ENCODE measurements at regions not wholly inside any gene's neighbourhood (a gene's known extent, or its start where the extent isn't known, plus 50 kb on each side); places are given as distances from the start of the nearest gene placed in this dataset.
A peak's percentile ranks its signal among the peaks of the same experiment; 100 is the strongest.
"Not testable (repeated sequence)": the region's sequence is repeated elsewhere in the genome, so short reads cannot be mapped to it uniquely, and the experiment has no call there.

DNA sequence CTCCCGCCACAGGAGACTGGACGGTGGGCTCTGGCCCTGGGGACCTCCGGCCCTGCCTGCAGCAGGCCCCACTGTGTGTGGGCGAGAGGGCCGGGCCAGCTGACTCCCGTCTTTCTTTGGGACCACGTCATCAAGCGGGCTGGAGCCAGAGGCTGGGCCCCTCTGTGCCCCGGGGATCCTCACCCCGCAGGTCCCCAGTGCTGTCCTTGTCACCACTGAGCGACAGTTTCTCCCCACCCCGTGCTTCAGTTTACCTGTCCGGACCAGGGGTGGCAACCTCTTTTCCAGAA, 181.9 kb upstream of the ZNF469 start:
- H2AFZ ChIP-seq (ENCODE audit: low read length), result no peak overlapping the region
- Mint-ChIP-seq H3K9me3 (peaks cover 0 to 3% of the 10 kb centered on the region in 2 experiments; a peak in 1 of 5 replicates), H3K36me3 (ENCODE audit: insufficient read depth in 1 of 3, low read depth in 3 of 3) (no peaks in the 10 kb centered on the region), H3K4me1 (no peaks in the 10 kb centered on the region), H3K27me3 (ENCODE audit: low read depth) (no peaks in the 10 kb centered on the region), H3K4me3 (no peak overlapping the region), H3K27ac (peak overlapping the region in 1 of 3 experiments; percentile 67; a peak in 1 of 7 replicates)
- H2BK5ac ChIP-seq (ENCODE audit: insufficient read length, low read length), result no peak overlapping the region
- H4K20me1 ChIP-seq (ENCODE audit: control insufficient read depth, insufficient read depth, insufficient read length), result no peaks in the 10 kb centered on the region
- no peak overlapping the region for H2AK5ac ChIP-seq (ENCODE audit: insufficient read length, low read length)
- H2BK12ac ChIP-seq (ENCODE audit: insufficient read length, low read depth, low read length), result no peak overlapping the region
- no peak overlapping the region for H3K4me2 ChIP-seq (ENCODE audit: insufficient read depth, insufficient read length, low read length)
- no peak overlapping the region for H2BK120ac ChIP-seq (ENCODE audit: low read depth, low read length, poor library complexity, severe bottlenecking)
- TF ChIP-seq, protein P1, sequence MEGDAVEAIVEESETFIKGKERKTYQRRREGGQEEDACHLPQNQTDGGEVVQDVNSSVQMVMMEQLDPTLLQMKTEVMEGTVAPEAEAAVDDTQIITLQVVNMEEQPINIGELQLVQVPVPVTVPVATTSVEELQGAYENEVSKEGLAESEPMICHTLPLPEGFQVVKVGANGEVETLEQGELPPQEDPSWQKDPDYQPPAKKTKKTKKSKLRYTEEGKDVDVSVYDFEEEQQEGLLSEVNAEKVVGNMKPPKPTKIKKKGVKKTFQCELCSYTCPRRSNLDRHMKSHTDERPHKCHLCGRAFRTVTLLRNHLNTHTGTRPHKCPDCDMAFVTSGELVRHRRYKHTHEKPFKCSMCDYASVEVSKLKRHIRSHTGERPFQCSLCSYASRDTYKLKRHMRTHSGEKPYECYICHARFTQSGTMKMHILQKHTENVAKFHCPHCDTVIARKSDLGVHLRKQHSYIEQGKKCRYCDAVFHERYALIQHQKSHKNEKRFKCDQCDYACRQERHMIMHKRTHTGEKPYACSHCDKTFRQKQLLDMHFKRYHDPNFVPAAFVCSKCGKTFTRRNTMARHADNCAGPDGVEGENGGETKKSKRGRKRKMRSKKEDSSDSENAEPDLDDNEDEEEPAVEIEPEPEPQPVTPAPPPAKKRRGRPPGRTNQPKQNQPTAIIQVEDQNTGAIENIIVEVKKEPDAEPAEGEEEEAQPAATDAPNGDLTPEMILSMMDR (conservative IDR thresholded peaks at IDR 0.05), result no peak
- no peak overlapping the region for H3T11ph ChIP-seq (ENCODE audit: low read length)
- H3K79me1 ChIP-seq (ENCODE audit: insufficient read depth, low read depth, low read length, poor library complexity, severe bottlenecking), result no peaks in the 10 kb centered on the region
- H3K79me2 ChIP-seq (ENCODE audit: insufficient read depth, low read length), result no peaks in the 10 kb centered on the region
- H3K56ac ChIP-seq (ENCODE audit: insufficient read length, low read depth, low read length), result no peak overlapping the region
- no peaks in the 10 kb centered on the region for H3K4me1 ChIP-seq (ENCODE audit: insufficient read depth, low read length)
- no peak for DNase-seq
- no peak overlapping the region for H2BK20ac ChIP-seq (ENCODE audit: low read depth, low read length, poor library complexity, severe bottlenecking)
- no peak overlapping the region for H4K91ac ChIP-seq (ENCODE audit: insufficient read length, low read depth, low read length)
- H3K18ac ChIP-seq (ENCODE audit: insufficient read length, low read depth, low read length), result no peak overlapping the region
- H3K9ac ChIP-seq (ENCODE audit: extremely low read depth, insufficient read length, low read length), result no peak overlapping the region
- H3K27me3 ChIP-seq (ENCODE audit: insufficient read depth, low read length), result no peaks in the 10 kb centered on the region
- no peak overlapping the region for H2BK15ac ChIP-seq (ENCODE audit: low read depth, low read length)
- no peaks in the 10 kb centered on the region for H3K23me2 ChIP-seq (ENCODE audit: insufficient read length, low read depth, low read length, poor library complexity, severe bottlenecking)
- H3K4ac ChIP-seq (ENCODE audit: low read depth, low read length), result no peak overlapping the region
- no peak overlapping the region for H3K23ac ChIP-seq (ENCODE audit: insufficient read length, low read depth, low read length)
- H4K5ac ChIP-seq (ENCODE audit: insufficient read length, low read depth, low read length), result no peak overlapping the region
- no peak overlapping the region for H3K14ac ChIP-seq (ENCODE audit: insufficient read depth, low read length)
- no peak overlapping the region for H3K27ac ChIP-seq (ENCODE audit: insufficient read length, low read depth, low read length)
- WGBS (ENCODE audit: extremely low coverage, insufficient read length, low lambda C conversion rate), result no CpG with 5 or more reads among the region's 13 CpGs
- H4K8ac ChIP-seq (replicated peaks; ENCODE audit: insufficient read length, low read depth, low read length), result no peak overlapping the region
- H3K9me3 ChIP-seq (ENCODE audit: control insufficient read depth, low read depth, low read length), result no peaks in the 10 kb centered on the region

DNA sequence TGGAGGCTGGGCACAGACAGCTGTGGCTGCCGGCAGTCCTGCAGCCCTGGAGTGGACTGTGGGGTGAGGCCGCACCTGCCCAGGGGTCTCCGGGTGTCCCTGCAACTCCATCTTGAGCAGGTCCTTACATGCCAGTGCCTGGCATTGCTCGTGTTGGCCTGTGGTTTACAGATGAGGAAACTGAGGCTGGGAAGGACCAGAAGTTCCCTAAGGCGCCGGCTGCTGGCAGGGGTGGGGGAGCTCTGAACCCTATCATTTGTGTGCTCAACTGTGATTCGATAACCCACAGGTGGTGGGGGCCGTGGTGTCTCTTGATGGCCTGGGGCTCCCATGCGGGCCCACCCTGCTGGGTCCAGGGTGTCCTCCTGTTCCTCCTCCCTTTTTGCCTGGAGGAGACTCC, 181.1 kb upstream of the ZNF469 start:
- not testable (repeated sequence) for H2AFZ ChIP-seq (ENCODE audit: low read length); H3K18ac ChIP-seq (ENCODE audit: insufficient read length, low read depth, low read length); H4K20me1 ChIP-seq (ENCODE audit: control insufficient read depth, insufficient read depth, insufficient read length); H3K23me2 ChIP-seq (ENCODE audit: insufficient read length, low read depth, low read length, poor library complexity, severe bottlenecking); H3K4me1 ChIP-seq (ENCODE audit: insufficient read depth, low read length); H3K27ac Mint-ChIP-seq; H3K9me3 Mint-ChIP-seq; H2BK20ac ChIP-seq (ENCODE audit: low read depth, low read length, poor library complexity, severe bottlenecking); H2BK12ac ChIP-seq (ENCODE audit: insufficient read length, low read depth, low read length); H3K27ac ChIP-seq (ENCODE audit: insufficient read length, low read depth, low read length); H3K14ac ChIP-seq (ENCODE audit: insufficient read depth, low read length); H3K4me3 Mint-ChIP-seq; H3K79me1 ChIP-seq (ENCODE audit: insufficient read depth, low read depth, low read length, poor library complexity, severe bottlenecking); H2BK15ac ChIP-seq (ENCODE audit: low read depth, low read length); H3T11ph ChIP-seq (ENCODE audit: low read length); H3K79me2 ChIP-seq (ENCODE audit: insufficient read depth, low read length); H2AK5ac ChIP-seq (ENCODE audit: insufficient read length, low read length); H3K9me3 ChIP-seq (ENCODE audit: control insufficient read depth, low read depth, low read length); H2BK120ac ChIP-seq (ENCODE audit: low read depth, low read length, poor library complexity, severe bottlenecking); H3K36me3 Mint-ChIP-seq (ENCODE audit: insufficient read depth in 1 of 3, low read depth in 3 of 3); H3K4me2 ChIP-seq (ENCODE audit: insufficient read depth, insufficient read length, low read length); H4K91ac ChIP-seq (ENCODE audit: insufficient read length, low read depth, low read length); H3K27me3 Mint-ChIP-seq (ENCODE audit: low read depth); H3K4ac ChIP-seq (ENCODE audit: low read depth, low read length); H3K9ac ChIP-seq (ENCODE audit: extremely low read depth, insufficient read length, low read length); H4K8ac ChIP-seq (replicated peaks; ENCODE audit: insufficient read length, low read depth, low read length); H3K56ac ChIP-seq (ENCODE audit: insufficient read length, low read depth, low read length); H2BK5ac ChIP-seq (ENCODE audit: insufficient read length, low read length); H3K27me3 ChIP-seq (ENCODE audit: insufficient read depth, low read length); H3K23ac ChIP-seq (ENCODE audit: insufficient read length, low read depth, low read length); H3K4me1 Mint-ChIP-seq; H4K5ac ChIP-seq (ENCODE audit: insufficient read length, low read depth, low read length); DNase-seq
- WGBS (ENCODE audit: extremely low coverage, insufficient read length, low lambda C conversion rate), result no CpG with 5 or more reads among the region's 9 CpGs

Measured in H9 (cell line).